ENCODE measurements at regions not wholly inside any gene's neighbourhood (a gene's known extent, or its start where the extent isn't known, plus 50 kb on each side); places are given as distances from the start of the nearest gene placed in this dataset.

DNA sequence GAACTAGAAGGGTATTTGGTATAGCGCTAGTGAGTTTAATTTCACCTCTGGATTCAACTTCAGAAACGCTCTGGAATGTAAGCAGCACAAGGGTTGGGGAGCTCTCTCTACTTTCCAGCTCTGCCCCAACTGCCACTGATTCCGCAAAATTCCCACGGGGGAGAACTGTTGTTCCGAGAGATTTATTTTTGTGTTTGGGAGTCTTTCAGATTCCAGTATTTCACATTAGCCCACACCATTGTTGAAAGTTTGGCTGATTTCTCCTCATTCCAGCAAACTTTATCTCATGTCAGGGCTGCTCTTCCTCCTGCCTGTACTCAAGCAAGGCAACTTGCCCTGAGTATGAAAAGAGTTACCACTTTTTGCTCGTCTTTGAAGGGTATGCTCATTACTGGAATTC, 198.5 kb upstream of the EGFLAM start:
- Histone ChIP-seq H3K4me1 (ENCODE audit: control insufficient read depth, insufficient read depth, low read length) (no peaks in the 10 kb centered on the region), H3K9me3 (ENCODE audit: control insufficient read depth, insufficient read depth, low read depth, low read length) (no peaks in the 10 kb centered on the region), H3K4me3 (ENCODE audit: low read depth in 2 of 2, low read length in 2 of 2) (no peak overlapping the region), H3K27ac (ENCODE audit: low read length) (no peak overlapping the region), H3K27me3 (ENCODE audit: control insufficient read depth, insufficient read depth, low read length) (no peaks in the 10 kb centered on the region), H3K36me3 (ENCODE audit: control insufficient read depth, insufficient read depth, low read length) (no peaks in the 10 kb centered on the region)
- DNase-seq (ENCODE audit: low read depth, low spot score) (no peak), ATAC-seq (no peak)
- CTCF ChIA-PET, result no interaction called here
- no TSS peak for BruUV-seq (replicated peaks)
- TF ChIP-seq, protein P1, sequence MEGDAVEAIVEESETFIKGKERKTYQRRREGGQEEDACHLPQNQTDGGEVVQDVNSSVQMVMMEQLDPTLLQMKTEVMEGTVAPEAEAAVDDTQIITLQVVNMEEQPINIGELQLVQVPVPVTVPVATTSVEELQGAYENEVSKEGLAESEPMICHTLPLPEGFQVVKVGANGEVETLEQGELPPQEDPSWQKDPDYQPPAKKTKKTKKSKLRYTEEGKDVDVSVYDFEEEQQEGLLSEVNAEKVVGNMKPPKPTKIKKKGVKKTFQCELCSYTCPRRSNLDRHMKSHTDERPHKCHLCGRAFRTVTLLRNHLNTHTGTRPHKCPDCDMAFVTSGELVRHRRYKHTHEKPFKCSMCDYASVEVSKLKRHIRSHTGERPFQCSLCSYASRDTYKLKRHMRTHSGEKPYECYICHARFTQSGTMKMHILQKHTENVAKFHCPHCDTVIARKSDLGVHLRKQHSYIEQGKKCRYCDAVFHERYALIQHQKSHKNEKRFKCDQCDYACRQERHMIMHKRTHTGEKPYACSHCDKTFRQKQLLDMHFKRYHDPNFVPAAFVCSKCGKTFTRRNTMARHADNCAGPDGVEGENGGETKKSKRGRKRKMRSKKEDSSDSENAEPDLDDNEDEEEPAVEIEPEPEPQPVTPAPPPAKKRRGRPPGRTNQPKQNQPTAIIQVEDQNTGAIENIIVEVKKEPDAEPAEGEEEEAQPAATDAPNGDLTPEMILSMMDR (IDR thresholded peaks at IDR 0.05), result no peak
- TF ChIP-seq SIN3A (IDR thresholded peaks at IDR 0.05; ENCODE audit: borderline replicate concordance, insufficient read depth, low read depth, low read length) (no peak), POLR2AphosphoS5 (IDR thresholded peaks at IDR 0.05; ENCODE audit: low read depth, low read length) (no peak), TCF7L2 (IDR thresholded peaks at IDR 0.05; ENCODE audit: low read depth, low read length) (no peak)
- TF ChIP-seq, protein P2, sequence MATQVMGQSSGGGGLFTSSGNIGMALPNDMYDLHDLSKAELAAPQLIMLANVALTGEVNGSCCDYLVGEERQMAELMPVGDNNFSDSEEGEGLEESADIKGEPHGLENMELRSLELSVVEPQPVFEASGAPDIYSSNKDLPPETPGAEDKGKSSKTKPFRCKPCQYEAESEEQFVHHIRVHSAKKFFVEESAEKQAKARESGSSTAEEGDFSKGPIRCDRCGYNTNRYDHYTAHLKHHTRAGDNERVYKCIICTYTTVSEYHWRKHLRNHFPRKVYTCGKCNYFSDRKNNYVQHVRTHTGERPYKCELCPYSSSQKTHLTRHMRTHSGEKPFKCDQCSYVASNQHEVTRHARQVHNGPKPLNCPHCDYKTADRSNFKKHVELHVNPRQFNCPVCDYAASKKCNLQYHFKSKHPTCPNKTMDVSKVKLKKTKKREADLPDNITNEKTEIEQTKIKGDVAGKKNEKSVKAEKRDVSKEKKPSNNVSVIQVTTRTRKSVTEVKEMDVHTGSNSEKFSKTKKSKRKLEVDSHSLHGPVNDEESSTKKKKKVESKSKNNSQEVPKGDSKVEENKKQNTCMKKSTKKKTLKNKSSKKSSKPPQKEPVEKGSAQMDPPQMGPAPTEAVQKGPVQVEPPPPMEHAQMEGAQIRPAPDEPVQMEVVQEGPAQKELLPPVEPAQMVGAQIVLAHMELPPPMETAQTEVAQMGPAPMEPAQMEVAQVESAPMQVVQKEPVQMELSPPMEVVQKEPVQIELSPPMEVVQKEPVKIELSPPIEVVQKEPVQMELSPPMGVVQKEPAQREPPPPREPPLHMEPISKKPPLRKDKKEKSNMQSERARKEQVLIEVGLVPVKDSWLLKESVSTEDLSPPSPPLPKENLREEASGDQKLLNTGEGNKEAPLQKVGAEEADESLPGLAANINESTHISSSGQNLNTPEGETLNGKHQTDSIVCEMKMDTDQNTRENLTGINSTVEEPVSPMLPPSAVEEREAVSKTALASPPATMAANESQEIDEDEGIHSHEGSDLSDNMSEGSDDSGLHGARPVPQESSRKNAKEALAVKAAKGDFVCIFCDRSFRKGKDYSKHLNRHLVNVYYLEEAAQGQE (IDR thresholded peaks at IDR 0.05; ENCODE audit: insufficient read depth in 1 of 2, low read depth in 2 of 2, low read length in 1 of 2), result no peak
- POLR2A ChIA-PET, result no interaction called here
- in situ Hi-C loops (cut with HindIII; ENCODE audit: low pct_unique_long_range_greater_than_20kb, low sequenced_read_pairs), result no loop called here
- intact Hi-C loops (cut with micrococcal nuclease; ENCODE audit: unreplicated experiment), result no loop called here

- no peak overlapping the region for H3K27ac ChIP-seq (ENCODE audit: low read length)
- DNase-seq (ENCODE audit: low read depth, low spot score), result no peak
- TF ChIP-seq, protein P1 (IDR thresholded peaks at IDR 0.05), result no peak
- TF ChIP-seq POLR2AphosphoS5 (IDR thresholded peaks at IDR 0.05; ENCODE audit: low read depth, low read length) (no peak), TCF7L2 (IDR thresholded peaks at IDR 0.05; ENCODE audit: low read depth, low read length) (no peak), SIN3A (IDR thresholded peaks at IDR 0.05; ENCODE audit: borderline replicate concordance, insufficient read depth, low read depth, low read length) (no peak)
- TF ChIP-seq, protein P2 (IDR thresholded peaks at IDR 0.05; ENCODE audit: insufficient read depth in 1 of 2, low read depth in 2 of 2, low read length in 1 of 2), result no peak
- no peaks in the 10 kb centered on the region for H3K4me1 ChIP-seq (ENCODE audit: control insufficient read depth, insufficient read depth, low read length)
- intact Hi-C loops (cut with micrococcal nuclease; ENCODE audit: unreplicated experiment) (no loop called here), in situ Hi-C loops (cut with HindIII; ENCODE audit: low pct_unique_long_range_greater_than_20kb, low sequenced_read_pairs) (no loop called here)
- H3K27me3 ChIP-seq (ENCODE audit: control insufficient read depth, insufficient read depth, low read length), result no peaks in the 10 kb centered on the region
- H3K9me3 ChIP-seq (ENCODE audit: control insufficient read depth, insufficient read depth, low read depth, low read length), result no peaks in the 10 kb centered on the region
- ATAC-seq, result no peak
- no TSS peak for BruUV-seq (replicated peaks)
- H3K4me3 ChIP-seq (ENCODE audit: low read depth in 2 of 2, low read length in 2 of 2), result no peak overlapping the region
- no peaks in the 10 kb centered on the region for H3K36me3 ChIP-seq (ENCODE audit: control insufficient read depth, insufficient read depth, low read length)
- CTCF ChIA-PET, result no interaction called here
- POLR2A ChIA-PET, result no interaction called here
Measured at GRCh38 chr5:38051711-38052511, 206.4 kb upstream of the EGFLAM start.
